ENCODE measurements at regions not wholly inside any gene's neighbourhood (a gene's known extent, or its start where the extent isn't known, plus 50 kb on each side); places are given as distances from the start of the nearest gene placed in this dataset.

- DNase-seq (ENCODE audit: low spot score): no peak
- TF ChIP-seq, protein P1, sequence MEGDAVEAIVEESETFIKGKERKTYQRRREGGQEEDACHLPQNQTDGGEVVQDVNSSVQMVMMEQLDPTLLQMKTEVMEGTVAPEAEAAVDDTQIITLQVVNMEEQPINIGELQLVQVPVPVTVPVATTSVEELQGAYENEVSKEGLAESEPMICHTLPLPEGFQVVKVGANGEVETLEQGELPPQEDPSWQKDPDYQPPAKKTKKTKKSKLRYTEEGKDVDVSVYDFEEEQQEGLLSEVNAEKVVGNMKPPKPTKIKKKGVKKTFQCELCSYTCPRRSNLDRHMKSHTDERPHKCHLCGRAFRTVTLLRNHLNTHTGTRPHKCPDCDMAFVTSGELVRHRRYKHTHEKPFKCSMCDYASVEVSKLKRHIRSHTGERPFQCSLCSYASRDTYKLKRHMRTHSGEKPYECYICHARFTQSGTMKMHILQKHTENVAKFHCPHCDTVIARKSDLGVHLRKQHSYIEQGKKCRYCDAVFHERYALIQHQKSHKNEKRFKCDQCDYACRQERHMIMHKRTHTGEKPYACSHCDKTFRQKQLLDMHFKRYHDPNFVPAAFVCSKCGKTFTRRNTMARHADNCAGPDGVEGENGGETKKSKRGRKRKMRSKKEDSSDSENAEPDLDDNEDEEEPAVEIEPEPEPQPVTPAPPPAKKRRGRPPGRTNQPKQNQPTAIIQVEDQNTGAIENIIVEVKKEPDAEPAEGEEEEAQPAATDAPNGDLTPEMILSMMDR (IDR thresholded peaks at IDR 0.05; ENCODE audit: extremely low read depth, missing control alignments): no peak
Observed at GRCh38 chr13:91178099-91178498, 169.4 kb upstream of the MIR17HG start.

- no peak for DNase-seq (ENCODE audit: low spot score)
- TF ChIP-seq, protein P1 (IDR thresholded peaks at IDR 0.05; ENCODE audit: extremely low read depth, missing control alignments): no peak
Observed at GRCh38 chr13:91181892-91182291, 165.6 kb upstream of the MIR17HG start.

DNA sequence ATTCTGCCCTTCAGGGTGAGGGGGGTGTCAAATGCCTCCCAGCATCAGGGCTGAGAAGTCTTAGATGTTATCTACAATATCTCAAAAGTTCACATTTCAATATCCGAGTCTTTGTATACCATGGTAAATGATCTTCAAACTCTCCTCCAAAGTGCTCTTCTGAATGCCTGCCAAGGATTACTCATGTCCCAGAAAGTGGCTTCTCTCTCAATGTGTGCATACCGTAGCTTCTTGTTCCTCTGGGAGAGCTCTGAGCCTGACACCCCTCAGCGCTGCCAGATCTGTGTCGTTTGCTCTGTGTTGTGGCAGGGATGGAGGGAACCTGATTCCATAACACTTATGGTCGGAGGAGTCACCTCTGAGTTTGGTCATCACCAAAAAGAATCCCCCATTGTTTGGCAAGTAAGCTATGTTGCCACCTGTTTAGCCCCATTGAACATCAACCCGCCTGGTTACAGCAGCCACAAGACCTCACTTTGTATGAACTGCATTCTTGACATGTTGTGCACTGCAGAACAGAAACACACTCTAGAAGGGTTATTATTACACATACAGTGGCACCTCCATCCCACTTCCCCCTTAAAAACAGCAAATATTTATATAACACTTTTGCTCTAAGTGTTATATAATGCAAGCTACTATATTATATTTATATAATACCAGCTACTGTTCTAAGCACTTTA is 163.1 kb upstream of the MIR17HG start:
- TF ChIP-seq, protein P1 (IDR thresholded peaks at IDR 0.05; ENCODE audit: extremely low read depth, missing control alignments): no peak
- no peak for DNase-seq (ENCODE audit: low spot score)

- no peak for DNase-seq (ENCODE audit: low spot score)
- TF ChIP-seq, protein P1 (IDR thresholded peaks at IDR 0.05; ENCODE audit: extremely low read depth, missing control alignments): no peak
Observed at GRCh38 chr13:91185294-91185863, 162.1 kb upstream of the MIR17HG start.

GRCh38 chr13:91187522-91187921 is 160.0 kb upstream of the MIR17HG start:
- TF ChIP-seq, protein P1 (IDR thresholded peaks at IDR 0.05; ENCODE audit: extremely low read depth, missing control alignments): no peak
- no peak for DNase-seq (ENCODE audit: low spot score)

- TF ChIP-seq, protein P1 (IDR thresholded peaks at IDR 0.05; ENCODE audit: extremely low read depth, missing control alignments): no peak
- no peak for DNase-seq (ENCODE audit: low spot score)
Observed at GRCh38 chr13:91189506-91189905, 158.0 kb upstream of the MIR17HG start.

- TF ChIP-seq, protein P1 (IDR thresholded peaks at IDR 0.05; ENCODE audit: extremely low read depth, missing control alignments): no peak
- DNase-seq (ENCODE audit: low spot score): no peak
Observed at GRCh38 chr13:91193358-91193757, 154.1 kb upstream of the MIR17HG start.
